SK-MEL-5 (cell line): ENCODE measurements at regions not wholly inside any gene's neighbourhood (a gene's known extent, or its start where the extent isn't known, plus 50 kb on each side); places are given as distances from the start of the nearest gene placed in this dataset.
"Not testable (repeated sequence)": the region's sequence is repeated elsewhere in the genome, so short reads cannot be mapped to it uniquely, and the experiment has no call there.

ENCODE experiments used
- DNase-seq: peaks from one replicate; pipeline ENCODE4 v3.0.0-alpha.2; 2016; ENCODE audit warnings: low read depth, low spot score
- in situ Hi-C: cut with HindIII; loops from 2 replicates; pipeline ENCODE4 v1.10.0; 2016; ENCODE audit warnings: low sequenced_read_pairs, high pct_unique_total_duplicates, low pct_unique_long_range_greater_than_20kb

GRCh38 chr9:115401756-115402327 lies 283.9 kb upstream of the TNC start:
- DNase-seq = no peak
- in situ Hi-C loops = no loop called here

GRCh38 chr9:115403753-115404152 lies 285.8 kb upstream of the TNC start:
- in situ Hi-C loops = no loop called here
- DNase-seq = no peak

DNA sequence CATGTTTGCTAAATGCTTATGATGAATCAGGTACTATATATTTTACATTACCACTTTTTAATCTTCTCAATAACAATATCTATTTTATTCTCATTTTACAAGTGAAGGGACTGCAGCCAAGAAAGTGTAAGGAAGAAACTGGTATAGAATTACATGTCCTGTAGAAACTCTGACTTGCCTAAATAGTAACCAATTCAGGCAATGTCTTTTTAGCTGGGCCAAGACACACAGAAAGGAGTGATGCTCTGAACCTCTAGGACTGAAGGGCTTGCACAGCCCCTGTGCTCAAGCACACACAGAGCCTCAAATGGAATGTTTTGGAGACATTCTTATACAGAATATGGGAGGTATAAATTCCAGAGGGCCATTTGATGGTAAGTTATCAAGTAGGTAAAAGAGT lies 286.4 kb upstream of the TNC start:
- in situ Hi-C loops = no loop called here

DNA sequence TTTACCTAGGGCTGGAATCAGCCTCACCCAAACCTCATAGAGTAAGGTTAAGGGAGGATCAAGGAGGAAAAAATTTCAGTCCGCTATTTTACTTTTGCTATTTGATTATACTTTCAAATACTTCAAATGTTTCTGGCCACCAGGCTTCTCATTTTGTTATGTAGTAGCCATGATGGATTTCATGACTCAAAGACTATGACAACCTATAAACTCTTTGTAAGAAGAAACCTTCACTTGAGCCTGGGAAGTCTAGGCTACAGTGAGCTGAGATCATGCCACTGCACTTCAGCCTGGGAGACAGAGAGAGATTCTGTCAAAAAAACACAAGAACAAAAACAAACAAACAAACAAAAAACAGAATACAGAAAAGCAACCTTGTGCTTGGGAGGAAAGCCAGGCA lies 293.6 kb upstream of the TNC start:
- in situ Hi-C loops = no loop called here
- no peak for DNase-seq

More for the DNA sequence above, 286.4 kb upstream of the TNC start:
- DNase-seq = no peak

- in situ Hi-C loops = no loop called here
Observed at GRCh38 chr9:115411993-115412452, 294.1 kb upstream of the TNC start.

GRCh38 chr9:115412656-115413055 lies 294.7 kb upstream of the TNC start:
- in situ Hi-C loops = no loop called here
- DNase-seq = no peak

More at GRCh38 chr9:115411993-115412452, 294.1 kb upstream of the TNC start:
- DNase-seq = no peak

- DNase-seq = no peak
- in situ Hi-C loops = no loop called here
Observed at GRCh38 chr9:115413304-115413703, 295.3 kb upstream of the TNC start.

- in situ Hi-C loops = no loop called here
- no peak for DNase-seq
Observed at GRCh38 chr9:115413766-115414382, 295.9 kb upstream of the TNC start.

GRCh38 chr9:115414561-115414960 lies 296.6 kb upstream of the TNC start:
- in situ Hi-C loops = no loop called here

GRCh38 chr9:115415450-115415849 lies 297.5 kb upstream of the TNC start:
- no peak for DNase-seq
- in situ Hi-C loops = no loop called here

More at GRCh38 chr9:115414561-115414960, 296.6 kb upstream of the TNC start:
- DNase-seq = no peak

GRCh38 chr9:115416299-115416698 lies 298.3 kb upstream of the TNC start:
- no peak for DNase-seq
- in situ Hi-C loops = no loop called here

DNA sequence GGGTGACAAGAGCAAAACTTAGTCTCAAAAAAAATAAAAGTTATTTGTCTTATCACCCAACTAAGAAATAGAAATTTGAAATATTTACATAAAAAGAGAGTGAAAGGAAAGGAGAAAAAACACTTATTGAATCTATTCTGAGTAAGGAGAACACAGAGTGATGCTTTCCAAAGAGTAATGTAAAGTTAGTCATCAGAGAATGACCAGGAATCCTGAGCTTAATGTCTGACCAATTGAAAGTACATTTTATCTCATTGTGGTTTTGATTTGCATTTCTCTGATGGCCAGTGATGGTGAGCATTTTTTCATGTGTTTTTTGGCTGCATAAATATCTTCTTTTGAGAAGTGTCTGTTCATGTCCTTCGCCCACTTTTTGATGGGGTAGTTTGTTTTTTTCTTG lies 300.2 kb upstream of the TNC start:
- in situ Hi-C loops, DNase-seq: not testable (repeated sequence)

DNA sequence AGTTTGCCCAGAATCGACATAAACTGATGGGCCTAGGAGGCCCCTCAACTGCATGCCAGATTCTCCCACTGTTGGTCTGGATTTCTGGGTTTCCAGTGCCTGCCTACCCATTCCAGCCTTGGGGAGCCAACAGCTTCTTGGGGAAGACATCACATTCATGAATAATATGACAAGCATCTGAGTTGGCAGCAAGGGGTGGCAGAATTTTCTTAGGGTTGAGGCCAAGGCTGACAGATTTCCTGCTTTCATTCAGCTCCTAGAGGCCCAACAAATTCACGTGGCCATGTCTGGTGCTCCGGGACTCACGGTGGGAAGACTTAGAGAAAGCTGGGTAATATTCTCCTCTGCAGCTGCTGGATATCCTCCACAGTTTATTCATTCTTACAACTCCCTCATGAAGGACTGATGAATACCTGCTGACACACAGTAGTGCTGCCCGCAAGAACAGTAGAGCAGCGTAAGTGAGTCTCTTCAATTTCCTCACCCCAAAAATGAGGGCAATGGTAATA lies 305.0 kb upstream of the TNC start:
- no peak for DNase-seq
- in situ Hi-C loops = no loop called here

- DNase-seq = no peak
- in situ Hi-C loops = no loop called here
Observed at GRCh38 chr9:115423646-115424045, 305.7 kb upstream of the TNC start.

- in situ Hi-C loops = no loop called here
- no peak for DNase-seq
Observed at GRCh38 chr9:115425601-115426000, 307.6 kb upstream of the TNC start.

- in situ Hi-C loops = no loop called here
- no peak for DNase-seq
Observed at GRCh38 chr9:115437418-115437817, 319.5 kb upstream of the TNC start.

DNA sequence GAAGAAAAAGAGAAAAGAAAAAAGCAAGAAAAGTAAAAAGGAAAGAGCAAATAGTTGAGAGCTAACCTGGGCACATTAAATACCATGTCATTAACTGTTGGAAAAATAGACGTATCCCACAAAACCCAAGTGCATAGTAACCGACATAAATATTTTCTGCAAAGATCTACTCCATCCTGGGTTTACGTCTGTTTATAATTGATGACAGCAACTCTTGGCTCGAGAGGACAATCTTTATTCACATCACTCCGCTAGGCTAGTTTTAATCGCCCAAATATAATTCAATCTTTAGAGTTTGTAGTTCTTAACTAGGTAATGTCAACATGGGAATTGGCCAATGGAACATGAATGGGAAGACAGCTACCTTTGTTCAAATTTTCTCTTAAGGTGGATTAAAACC lies 321.7 kb upstream of the TNC start:
- DNase-seq = no peak
- in situ Hi-C loops = no loop called here

- DNase-seq = no peak
- in situ Hi-C loops = no loop called here
Observed at GRCh38 chr9:115442054-115442453, 324.1 kb upstream of the TNC start.

GRCh38 chr9:115443890-115444289 lies 325.9 kb upstream of the TNC start:
- DNase-seq = no peak
- in situ Hi-C loops = no loop called here
